LoVo (cell line): ENCODE measurements at regions not wholly inside any gene's neighbourhood (a gene's known extent, or its start where the extent isn't known, plus 50 kb on each side); places are given as distances from the start of the nearest gene placed in this dataset.

ENCODE experiments used
- DNase-seq: peaks from one replicate; pipeline ENCODE4 v3.0.0-alpha.2; 2016; ENCODE audit warnings: low spot score

DNA sequence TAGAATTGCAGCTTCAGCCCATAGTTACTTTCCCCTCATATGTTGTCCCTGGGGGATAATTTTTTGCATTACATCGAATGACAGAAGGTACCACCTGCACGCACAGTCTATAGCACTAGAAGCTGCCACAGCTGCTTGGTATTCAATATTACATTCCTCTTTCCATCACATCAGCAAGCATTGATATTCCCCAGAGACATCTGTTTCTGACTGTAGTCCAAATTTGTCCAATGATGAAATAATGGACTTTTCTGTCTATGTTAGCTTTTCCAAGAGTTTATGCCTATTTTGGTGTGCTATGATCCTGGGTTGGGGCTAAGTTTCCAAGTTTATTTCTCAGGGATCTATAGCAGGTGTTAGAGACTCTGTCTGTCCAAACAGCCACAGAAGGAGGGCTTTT, 335.4 kb downstream of the LRIG3 start:
- no peak for DNase-seq

DNA sequence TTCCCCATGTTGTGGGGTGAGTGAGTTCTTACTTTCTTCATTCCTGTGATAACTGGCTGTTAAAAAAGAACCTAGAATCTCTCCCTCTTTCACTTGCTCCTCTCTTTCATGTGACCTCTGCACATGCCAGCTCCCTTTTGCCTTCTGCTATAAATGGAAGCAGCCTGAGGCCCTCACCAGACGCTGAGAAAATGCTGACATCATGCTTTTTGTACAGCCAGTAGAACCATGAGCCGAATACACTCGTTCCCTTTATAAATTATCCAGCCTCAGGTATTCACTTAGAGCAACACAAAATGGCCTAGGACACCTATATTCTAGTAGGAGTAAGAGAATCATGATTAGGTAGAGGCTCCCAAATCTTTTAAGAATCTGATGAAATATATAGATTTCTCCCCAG, 333.5 kb downstream of the LRIG3 start:
- no peak for DNase-seq

DNA sequence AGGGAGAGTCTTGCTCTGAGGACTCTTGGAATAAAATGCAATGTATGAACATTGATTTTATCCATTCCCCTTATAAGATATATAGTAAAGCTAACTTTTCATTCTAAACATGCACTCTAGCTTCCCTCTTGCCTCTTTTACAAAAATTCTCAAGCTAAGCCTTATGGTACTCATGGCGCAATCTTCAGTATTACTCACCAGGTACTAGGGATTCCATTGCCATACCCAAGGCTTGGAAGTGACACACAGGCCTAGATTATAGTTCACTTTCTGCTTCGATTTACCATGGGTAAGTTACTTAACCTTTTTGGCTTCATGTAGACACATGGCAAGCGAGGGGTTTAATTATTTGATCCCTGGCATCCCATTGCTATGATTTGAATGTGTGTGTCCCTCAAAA, 331.5 kb downstream of the LRIG3 start:
- DNase-seq = no peak

DNA sequence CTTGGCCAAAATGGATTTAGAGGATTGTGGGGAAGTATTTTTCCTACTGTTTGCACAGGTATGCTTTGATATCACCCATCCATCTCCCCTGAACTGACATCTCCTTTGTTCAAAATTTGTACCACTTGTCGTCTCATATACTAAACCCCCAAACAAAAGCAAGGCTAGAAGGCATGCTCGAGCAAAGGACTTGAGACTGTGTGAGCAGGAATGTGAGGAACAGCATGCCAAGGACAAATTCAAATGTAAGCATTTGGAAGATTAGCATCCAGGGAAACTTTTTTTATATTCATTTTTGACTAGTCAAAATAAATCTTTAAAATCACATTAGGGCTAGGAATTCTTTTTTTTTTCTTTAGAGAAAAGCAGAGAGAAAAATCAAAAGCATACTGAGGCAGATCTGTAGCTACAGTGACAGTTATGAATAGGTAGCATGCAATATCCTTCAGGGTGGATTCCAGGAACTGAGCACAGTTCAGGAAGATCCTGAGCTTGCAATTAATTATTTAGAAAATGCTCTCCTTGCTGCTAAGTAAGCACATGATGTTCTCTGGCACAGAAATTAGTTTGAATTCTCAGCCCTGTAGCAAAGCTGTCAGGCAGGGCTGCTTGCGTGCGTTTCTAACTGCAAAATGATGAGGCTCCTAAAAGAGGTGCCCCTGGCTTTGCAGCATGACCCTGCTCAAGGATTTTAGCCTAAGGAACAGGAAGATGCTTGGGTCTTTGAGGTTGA, 327.7 kb downstream of the LRIG3 start:
- DNase-seq = no peak

DNA sequence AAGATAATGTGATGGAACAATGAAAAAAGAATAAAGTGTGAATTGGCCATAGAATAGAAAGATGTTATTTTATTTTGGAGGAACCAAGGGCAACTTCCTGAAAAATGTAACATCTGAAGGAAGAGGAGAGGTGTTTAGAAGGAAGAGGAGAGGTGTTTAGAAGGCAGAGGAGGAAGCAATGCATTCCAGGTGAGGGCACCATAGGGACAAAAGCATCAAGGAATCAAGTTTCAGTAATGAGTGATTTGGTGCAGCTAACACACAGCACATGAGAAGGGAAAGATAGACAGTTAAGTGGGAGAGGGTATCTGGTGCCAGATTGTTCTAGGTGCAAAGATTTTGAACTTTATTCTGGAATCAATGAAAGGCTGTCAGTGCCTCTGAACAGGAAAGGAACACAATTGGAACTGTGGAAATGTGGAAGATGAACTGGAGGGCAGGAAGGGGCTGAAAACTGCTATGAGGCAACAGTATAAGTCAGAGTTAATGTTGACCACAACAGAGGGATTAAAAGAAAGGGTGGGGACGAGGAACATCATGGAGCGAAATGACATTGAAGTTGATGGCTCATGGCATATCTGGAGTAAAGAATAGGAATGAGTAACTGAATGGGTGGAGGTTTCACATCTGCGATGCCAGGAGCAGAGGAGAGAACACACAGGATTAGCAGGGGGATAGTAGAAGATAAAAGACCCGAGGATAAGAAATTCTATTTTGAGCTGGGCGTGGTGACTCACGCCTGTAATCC, 326.6 kb downstream of the LRIG3 start:
- DNase-seq = no peak

DNA sequence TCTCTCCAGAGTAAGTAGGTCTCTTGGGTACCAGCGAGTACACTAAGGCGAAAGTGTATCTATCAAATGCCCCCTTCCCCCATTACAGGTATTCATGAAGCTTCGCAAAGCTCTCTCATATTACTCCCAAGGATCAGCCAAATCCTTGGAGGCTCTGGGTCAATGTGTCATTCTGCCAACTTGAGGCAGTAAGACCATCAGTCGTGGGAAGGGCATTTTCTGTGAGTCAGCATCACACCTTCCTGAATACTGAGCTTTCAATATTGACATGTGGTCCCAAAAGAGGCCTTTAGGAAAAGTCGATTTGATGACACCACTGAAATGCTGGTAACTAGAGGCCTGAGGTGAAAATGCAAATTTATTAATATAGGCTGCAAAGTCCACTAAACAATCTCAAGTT, 323.9 kb downstream of the LRIG3 start:
- no peak for DNase-seq

DNA sequence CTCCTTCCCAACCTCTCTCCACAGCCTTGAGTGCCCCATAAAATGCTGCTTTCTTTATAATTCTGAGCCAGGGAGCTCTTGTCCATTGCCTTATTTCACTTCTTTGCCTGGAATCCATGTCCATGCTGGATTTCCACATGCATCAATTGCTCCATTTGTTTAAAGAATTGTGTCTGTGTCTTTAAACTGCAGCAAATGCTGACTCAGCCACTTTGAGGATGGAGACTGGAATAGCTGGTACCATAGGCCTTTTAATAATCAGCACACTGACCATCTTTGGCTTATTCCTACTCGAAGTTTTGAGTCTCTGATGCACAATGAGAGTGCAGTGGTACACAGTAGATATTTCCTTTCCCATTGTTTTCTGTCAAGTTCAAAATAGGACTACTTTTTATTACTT, 318.8 kb downstream of the LRIG3 start:
- DNase-seq = no peak

DNA sequence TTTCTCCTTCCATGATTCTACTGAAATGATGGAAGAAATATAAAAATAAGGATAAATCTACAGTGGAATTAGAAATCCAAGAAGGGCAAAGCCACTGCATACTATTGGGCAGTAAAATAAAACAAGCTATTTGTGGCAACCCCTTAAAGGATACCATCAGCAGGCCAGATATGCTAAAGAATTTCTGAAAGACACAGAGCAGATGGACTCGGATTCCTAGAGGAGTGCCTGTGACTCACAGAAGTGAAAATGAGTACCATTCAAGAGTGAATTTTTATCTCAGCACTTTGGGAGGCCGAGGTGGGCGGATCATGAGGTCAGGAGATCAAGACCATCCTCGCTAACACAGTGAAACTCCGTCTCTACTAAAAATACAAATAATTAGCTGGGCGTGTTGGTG, 318.1 kb downstream of the LRIG3 start:
- DNase-seq = no peak

DNA sequence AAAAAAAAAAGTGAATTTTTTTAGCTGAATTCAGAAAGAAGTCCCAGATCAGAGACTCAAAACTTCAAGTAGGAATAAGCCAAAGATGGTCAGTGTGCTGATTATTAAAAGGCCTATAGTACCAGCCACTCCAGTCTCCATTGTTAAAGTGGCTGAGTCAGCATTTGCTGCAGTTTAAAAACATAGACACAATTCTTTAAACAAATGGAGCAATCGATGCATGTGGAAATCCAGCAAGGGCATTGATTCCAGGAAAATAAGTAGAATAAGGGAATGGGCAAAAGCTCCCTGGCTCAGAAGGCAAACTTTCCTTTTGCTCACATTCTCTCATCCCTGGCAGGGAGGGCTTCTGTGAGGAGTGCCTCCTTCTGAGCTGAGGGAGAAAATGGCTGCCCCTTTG, 317.6 kb downstream of the LRIG3 start:
- no peak for DNase-seq

DNA sequence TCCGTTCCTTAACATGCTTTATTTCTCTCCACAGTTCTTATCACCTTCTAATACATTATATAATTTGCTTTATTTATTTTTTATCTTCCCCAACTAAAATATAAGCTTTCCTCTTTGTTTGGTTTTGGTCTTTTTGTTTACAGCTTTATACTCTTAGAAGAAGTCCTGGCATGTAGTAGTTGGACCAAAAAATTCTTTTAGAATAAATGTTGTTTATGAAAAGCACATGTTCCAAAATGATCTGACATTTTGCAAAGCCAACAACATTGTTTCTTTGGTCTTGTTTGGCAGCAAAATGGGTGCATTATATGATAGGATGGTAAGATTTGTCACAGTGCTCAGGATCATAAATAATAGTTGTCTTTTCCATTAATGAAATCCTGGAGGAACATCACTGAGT, 312.5 kb downstream of the LRIG3 start:
- no peak for DNase-seq

DNA sequence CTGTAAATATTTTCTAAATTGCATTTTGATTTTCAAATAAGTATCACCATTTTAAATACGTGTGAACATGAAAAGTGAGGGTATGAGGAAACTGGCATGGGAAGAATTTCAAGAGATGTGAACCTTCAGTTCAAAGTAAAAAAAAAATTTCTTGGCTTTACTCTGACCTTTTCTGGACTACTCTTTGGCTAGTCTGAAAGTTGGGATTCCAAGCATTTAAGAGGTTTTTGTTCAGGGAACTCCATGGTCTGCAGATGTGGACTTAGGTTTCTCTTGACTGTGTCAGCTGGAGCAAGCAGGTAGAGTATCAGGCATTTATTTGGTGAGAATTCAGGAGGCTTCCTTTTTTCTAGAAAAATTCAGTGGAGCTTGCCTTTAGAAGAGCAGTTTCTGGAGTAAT, 311.6 kb downstream of the LRIG3 start:
- DNase-seq = no peak

DNA sequence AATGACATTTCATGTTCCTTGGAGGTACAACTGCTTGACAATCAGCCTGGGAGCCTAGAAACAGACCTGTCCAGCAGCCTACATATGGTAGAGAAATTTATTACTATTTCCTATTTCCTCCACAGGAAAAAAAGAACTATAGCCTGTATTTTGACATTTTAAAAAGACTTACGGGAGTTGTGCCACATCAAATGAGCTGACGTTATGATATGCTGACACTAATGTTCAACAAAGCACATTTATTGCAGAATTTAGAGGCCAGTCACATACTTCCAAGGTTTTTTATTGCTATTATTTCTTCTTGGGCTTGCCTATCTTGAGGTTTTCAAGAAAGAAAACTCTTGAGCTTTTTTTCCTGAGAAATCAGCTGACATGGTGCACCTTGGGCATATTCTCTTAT, 305.3 kb downstream of the LRIG3 start:
- DNase-seq = no peak

DNA sequence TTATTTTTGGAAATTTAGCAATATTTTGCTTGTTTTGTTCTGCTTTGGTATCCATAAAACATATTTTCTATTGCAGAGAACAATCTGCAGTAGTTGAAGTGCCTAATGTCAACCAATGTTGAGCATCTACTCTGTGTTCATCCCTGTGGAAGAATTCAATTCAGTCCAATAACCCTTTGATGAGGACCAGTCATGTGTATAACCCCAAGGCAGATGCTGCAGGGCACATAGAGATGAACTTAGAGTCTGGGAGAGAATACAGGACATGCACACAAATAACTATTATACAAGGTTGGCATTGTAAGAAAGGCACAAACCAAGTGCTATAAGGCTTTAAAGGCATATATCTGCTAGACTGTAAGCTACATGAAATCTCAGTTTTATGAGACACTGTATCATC, 304.7 kb downstream of the LRIG3 start:
- DNase-seq = no peak

DNA sequence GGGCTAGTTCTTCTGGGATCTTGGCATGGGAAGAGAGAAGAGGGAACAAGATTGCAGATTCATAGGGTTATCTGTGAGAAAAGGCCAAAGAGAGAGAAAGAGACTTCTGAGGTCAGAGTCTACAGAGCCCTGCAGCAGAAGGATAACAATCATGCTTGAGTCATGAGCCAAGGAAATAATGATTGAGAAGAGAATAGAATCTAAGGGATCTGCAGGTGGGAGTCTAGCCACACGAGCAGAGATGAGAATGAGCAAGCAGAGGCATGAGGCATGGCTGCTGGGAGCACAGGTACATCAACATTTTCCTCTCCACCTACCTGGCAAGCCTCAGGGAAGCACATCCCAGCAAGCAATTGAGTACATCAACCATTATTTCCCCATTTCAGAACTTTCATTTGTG, 303.7 kb downstream of the LRIG3 start:
- no peak for DNase-seq

DNA sequence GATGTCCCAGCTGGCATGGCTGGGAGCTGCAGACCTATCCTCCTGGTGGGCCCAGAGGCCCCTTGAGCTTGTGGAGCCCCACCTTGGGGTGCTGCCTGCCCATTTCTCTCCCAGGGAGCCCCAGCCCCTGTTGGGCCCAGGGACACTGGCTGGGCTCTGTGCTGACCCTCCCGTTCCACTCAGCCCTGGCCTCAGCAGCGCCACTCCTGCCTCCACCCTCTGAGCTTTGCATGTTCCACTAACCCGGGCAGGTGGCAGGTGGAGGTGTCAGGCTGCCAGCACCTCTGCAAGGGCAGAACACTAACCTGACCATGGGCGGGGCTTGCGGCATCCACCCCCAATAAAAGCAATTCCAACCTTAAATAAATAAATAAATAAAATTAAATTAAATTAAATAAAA, 299.2 kb downstream of the LRIG3 start:
- no peak for DNase-seq

DNA sequence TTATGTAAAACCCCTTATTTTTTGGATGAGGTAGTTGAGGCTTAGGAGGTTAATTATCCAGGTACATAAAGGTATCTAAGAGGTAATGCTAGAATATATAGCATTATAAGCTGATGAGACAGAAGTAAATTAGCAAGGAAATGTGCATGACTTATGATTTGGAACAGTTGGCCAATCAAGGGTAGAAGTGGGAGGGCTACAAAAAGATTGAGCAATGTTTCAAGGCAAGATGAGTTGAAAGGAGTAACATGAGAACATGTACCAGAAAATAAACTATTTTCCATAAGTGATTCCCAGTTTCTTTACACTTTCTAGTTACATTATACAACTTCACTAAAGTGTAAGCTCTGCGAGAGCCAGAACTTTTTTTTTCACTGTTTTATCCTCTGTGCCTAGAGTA, 290.9 kb downstream of the LRIG3 start:
- DNase-seq = no peak

DNA sequence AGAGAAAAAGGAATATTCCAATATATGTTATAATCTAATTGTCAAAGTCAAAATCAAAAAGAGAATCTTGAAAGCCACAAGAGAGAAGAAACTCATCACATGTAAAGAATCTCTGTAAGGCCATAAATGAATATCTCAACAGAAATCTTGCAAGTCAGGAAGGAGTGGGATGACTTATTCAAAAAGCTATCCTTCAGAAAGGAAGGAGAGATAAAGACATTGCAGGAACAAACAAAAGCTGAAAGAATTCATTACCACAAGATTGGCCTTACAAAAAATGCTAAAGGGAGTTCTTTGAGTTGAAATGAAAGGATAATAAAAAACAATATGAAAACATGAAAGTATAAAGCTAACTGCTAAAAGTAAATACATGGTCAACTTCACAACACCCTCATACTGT, 286.8 kb downstream of the LRIG3 start:
- no peak for DNase-seq

DNA sequence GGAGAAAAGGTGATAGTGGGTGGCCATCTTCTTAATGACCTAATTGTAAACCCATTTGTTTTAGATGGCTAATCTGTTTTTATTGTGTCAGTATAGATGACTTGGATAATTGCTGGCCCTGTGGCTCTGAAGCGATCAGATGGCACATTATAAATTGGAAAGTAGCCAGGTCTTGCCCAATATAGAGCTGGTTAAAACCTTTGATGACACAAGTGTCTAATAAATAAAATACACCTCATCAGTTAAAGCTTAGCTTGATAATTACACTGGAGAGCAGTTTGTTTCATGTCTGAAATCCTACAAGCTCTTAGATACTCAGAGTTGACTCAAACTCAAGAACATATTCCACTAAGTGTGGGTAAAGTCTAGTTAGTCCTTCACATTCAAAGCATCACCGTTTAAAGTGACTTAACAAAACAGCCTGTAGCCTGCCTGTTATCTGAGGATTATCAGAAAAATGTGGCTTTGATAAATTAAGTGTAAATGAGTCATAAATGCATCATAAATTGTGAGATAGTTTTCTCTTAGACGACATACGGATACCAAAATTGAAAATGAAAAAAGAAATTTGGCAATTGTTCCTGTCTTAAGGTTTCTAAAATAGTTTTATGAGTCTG, 280.9 kb downstream of the LRIG3 start:
- no peak for DNase-seq

DNA sequence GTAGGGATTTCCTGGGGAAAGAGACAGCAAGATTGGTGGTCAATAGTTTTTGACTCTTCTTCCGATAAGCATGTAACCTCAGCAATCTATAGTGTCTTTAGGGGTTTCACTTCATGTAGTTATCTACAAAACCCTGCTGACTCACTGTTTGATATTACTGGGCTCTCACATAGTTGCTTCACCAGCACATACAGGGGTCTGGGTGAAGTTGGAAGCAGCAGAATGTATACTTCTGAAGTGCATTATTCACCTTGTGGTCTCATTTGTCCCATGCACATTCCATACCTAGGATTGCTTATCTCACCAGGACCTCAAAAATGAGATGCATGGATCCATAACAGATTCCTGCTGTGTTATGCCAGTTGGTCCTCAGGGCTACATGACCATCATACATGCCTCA, 280.0 kb downstream of the LRIG3 start:
- no peak for DNase-seq

DNA sequence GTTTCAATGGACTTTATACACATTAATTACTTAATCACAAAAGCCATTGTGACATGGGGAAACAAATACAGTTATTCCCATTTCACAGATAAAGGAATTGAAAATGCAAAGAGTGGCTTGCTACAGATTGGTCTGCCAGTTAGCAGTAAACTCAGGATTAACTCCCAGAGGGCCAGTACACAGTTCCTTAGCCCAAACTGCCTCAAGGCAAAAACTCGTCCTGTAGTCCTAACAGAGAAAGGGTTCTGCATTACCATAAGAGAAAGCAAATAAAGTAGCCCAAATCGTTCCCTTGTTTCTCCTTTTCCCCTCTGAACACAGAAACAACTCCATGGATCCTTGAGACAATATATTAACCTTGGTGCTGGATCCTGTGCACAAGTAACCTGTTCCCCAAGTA, 274.4 kb downstream of the LRIG3 start:
- no peak for DNase-seq

DNA sequence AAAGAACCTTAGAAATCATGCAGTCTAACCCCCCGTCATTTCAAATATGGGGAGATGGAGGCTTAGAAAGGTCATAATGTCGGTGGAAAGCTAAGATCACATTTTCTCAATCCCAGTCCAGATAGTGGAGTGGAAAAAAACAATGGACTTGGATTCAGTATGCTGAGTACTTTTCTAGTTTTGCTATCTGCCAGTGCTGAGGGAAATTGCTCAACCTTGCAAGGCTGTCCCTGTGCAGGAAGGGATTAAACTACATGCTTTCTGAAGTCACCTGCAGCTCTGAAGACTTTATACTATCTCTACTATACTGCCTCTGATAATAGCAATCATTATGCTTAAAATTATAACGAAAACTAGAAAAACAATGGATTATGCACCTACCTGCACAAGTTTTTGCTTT, 272.8 kb downstream of the LRIG3 start:
- DNase-seq = no peak

DNA sequence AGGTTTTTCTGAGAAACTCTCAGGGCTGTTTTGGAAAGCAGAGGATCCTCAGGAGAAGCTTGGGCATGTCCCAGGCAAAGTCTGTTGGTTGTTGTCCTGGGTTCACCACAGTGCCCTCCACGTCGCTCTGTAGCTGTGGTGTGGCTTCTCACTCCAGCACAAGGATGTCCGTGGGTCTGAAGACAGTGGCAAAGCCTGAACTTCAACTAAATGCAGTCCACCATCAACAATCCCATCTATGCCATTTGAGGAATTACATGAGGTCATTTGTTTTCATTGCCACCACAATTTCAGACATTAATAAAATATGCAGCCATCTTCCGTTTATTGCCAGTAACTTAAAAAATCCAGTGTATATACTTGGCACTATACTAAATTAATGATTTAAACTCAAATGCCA, 272.1 kb downstream of the LRIG3 start:
- DNase-seq = no peak

DNA sequence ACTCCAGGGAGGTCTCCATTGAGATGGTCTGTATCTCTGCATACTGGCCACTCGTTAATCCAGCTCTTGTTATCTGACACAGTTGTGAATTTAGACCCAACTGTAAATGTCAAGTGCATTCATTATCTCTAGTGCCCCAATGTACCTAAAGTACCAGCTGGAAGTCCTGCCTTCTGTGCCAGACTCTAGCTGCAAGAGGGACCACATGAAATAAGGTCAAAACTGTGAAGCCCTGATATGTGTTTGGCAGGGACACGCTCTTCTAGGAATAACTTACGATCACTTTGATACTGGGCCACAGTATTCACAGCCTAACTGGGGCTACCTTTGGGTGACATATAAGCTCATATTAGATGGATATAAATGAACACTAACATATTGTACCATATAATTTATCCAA, 268.5 kb downstream of the LRIG3 start:
- no peak for DNase-seq

DNA sequence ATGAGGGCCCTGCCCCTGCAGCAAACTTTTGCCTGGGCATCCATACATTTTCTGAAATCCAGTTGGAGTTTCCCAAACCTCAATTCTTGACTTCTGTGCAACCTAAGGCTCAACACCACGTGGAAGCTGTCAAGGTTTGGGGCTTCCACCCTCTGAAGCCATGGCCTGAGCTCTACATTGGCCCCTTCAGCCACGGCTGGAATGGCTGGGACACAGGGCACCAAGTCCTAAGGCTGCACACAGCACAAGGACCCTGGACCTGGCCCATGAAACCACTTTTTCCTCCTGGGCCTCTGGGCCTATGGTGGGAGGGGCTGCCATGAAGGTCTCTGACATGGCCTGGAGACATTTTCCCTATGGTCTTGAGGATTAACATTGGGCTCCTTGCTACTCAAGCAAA, 266.3 kb downstream of the LRIG3 start:
- no peak for DNase-seq
